ENCODE measurements at regions not wholly inside any gene's neighbourhood (a gene's known extent, or its start where the extent isn't known, plus 50 kb on each side); places are given as distances from the start of the nearest gene placed in this dataset.

- Histone ChIP-seq H3K36me3 (no peaks in the 10 kb centered on the region), H3K4me3 (no peak overlapping the region), H3K27ac (peak overlapping the region; percentile 61 to 83 (median 74)), H3K4me1 (peaks cover 0 to 28% (median 21%) of the 10 kb centered on the region in 4 donors), H3K9me3 (no peaks in the 10 kb centered on the region), H3K27me3 (no peaks in the 10 kb centered on the region)
- intact Hi-C loops (cut with DNase I), result no loop called here
- 12 to 19% methylated on average over 5 of the region's 5 CpGs for WGBS, 2 donors
- DNase-seq, result no peak
- TF ChIP-seq POLR2AphosphoS5 (IDR thresholded peaks at IDR 0.05) (peak in 1 of 4 donors; percentile 36), CTCF (IDR thresholded peaks at IDR 0.05) (no peak), EP300 (IDR thresholded peaks at IDR 0.05) (peak in 1 of 4 donors; percentile 7)
These were observed 49.9 kb upstream of the PLEKHG3 start for GRCh38 chr14:64654246-64654900.

All from sigmoid colon (tissue), 6 donors.